ENCODE measurements at regions not wholly inside any gene's neighbourhood (a gene's known extent, or its start where the extent isn't known, plus 50 kb on each side); places are given as distances from the start of the nearest gene placed in this dataset.

GRCh38 chr20:40495956-40496355 is 193.1 kb downstream of the MAFB start:
- Histone ChIP-seq H3K36me3 (no peaks in the 10 kb centered on the region), H3K4me1 (no peaks in the 10 kb centered on the region), H3K9me3 (no peaks in the 10 kb centered on the region), H3K4me3 (no peak overlapping the region), H3K27ac (no peak overlapping the region), H3K27me3 (no peaks in the 10 kb centered on the region)
- intact Hi-C loops (cut with DNase I), result no loop called here
- DNase-seq (ENCODE audit: extremely low spot score in 2 of 2), result no peak
- no peak for TF ChIP-seq POLR2AphosphoS5 (IDR thresholded peaks at IDR 0.05; ENCODE audit: insufficient read depth in 1 of 2, low read depth in 1 of 2)
- TF ChIP-seq CTCF (IDR thresholded peaks at IDR 0.05), result no peak
- TF ChIP-seq POLR2A (IDR thresholded peaks at IDR 0.05), result no peak

- DNase-seq (ENCODE audit: extremely low spot score in 2 of 2), result no peak
- H3K27me3 ChIP-seq, result no peaks in the 10 kb centered on the region
- no peaks in the 10 kb centered on the region for H3K36me3 ChIP-seq
- no peak overlapping the region for H3K4me3 ChIP-seq
- H3K9me3 ChIP-seq, result no peaks in the 10 kb centered on the region
- TF ChIP-seq CTCF (IDR thresholded peaks at IDR 0.05) (no peak), POLR2A (IDR thresholded peaks at IDR 0.05) (no peak), POLR2AphosphoS5 (IDR thresholded peaks at IDR 0.05; ENCODE audit: insufficient read depth in 1 of 2, low read depth in 1 of 2) (no peak)
- intact Hi-C loops (cut with DNase I), result no loop called here
- no peaks in the 10 kb centered on the region for H3K4me1 ChIP-seq
- no peak overlapping the region for H3K27ac ChIP-seq
Observed at GRCh38 chr20:40494248-40494647, 194.8 kb downstream of the MAFB start.

- Histone ChIP-seq H3K27ac (no peak overlapping the region), H3K36me3 (no peaks in the 10 kb centered on the region), H3K4me1 (no peaks in the 10 kb centered on the region), H3K4me3 (no peak overlapping the region), H3K9me3 (no peaks in the 10 kb centered on the region), H3K27me3 (no peaks in the 10 kb centered on the region)
- intact Hi-C loops (cut with DNase I), result no loop called here
- no peak for DNase-seq (ENCODE audit: extremely low spot score in 2 of 2)
- no peak for TF ChIP-seq CTCF (IDR thresholded peaks at IDR 0.05)
- no peak for TF ChIP-seq POLR2AphosphoS5 (IDR thresholded peaks at IDR 0.05; ENCODE audit: insufficient read depth in 1 of 2, low read depth in 1 of 2)
- no peak for TF ChIP-seq POLR2A (IDR thresholded peaks at IDR 0.05)
Observed at GRCh38 chr20:40493549-40493948, 195.5 kb downstream of the MAFB start.

GRCh38 chr20:40493071-40493470 is 196.0 kb downstream of the MAFB start:
- intact Hi-C loops (cut with DNase I), result no loop called here
- DNase-seq (ENCODE audit: extremely low spot score in 2 of 2), result no peak
- TF ChIP-seq CTCF (IDR thresholded peaks at IDR 0.05) (no peak), POLR2AphosphoS5 (IDR thresholded peaks at IDR 0.05; ENCODE audit: insufficient read depth in 1 of 2, low read depth in 1 of 2) (no peak), POLR2A (IDR thresholded peaks at IDR 0.05) (no peak)
- Histone ChIP-seq H3K4me3 (no peak overlapping the region), H3K9me3 (no peaks in the 10 kb centered on the region), H3K27me3 (no peaks in the 10 kb centered on the region), H3K27ac (no peak overlapping the region), H3K4me1 (no peaks in the 10 kb centered on the region), H3K36me3 (no peaks in the 10 kb centered on the region)

GRCh38 chr20:40491009-40491590 is 197.9 kb downstream of the MAFB start:
- no peaks in the 10 kb centered on the region for H3K36me3 ChIP-seq
- no peaks in the 10 kb centered on the region for H3K9me3 ChIP-seq
- no peak overlapping the region for H3K4me3 ChIP-seq
- no peak for DNase-seq (ENCODE audit: extremely low spot score in 2 of 2)
- intact Hi-C loops (cut with DNase I), result no loop called here
- no peaks in the 10 kb centered on the region for H3K27me3 ChIP-seq
- no peak overlapping the region for H3K27ac ChIP-seq
- no peaks in the 10 kb centered on the region for H3K4me1 ChIP-seq
- TF ChIP-seq CTCF (IDR thresholded peaks at IDR 0.05) (no peak), POLR2AphosphoS5 (IDR thresholded peaks at IDR 0.05; ENCODE audit: insufficient read depth in 1 of 2, low read depth in 1 of 2) (no peak), POLR2A (IDR thresholded peaks at IDR 0.05) (no peak)
